NCI-H146 (cell line): ENCODE measurements at regions not wholly inside any gene's neighbourhood (a gene's known extent, or its start where the extent isn't known, plus 50 kb on each side); places are given as distances from the start of the nearest gene placed in this dataset.
"Not testable (repeated sequence)": the region's sequence is repeated elsewhere in the genome, so short reads cannot be mapped to it uniquely, and the experiment has no call there.

ENCODE experiments used
- DNase-seq: peaks from one replicate; lab custom pipeline; 2025; lab: John Stamatoyannopoulos, UW

- no peak for DNase-seq
Observed at GRCh38 chr15:57881361-57881760, 174.8 kb downstream of the POLR2M start.

- DNase-seq: no peak
Observed at GRCh38 chr15:57881972-57882371, 175.5 kb downstream of the POLR2M start.

- no peak for DNase-seq
Observed at GRCh38 chr15:57883701-57884100, 177.2 kb downstream of the POLR2M start.

GRCh38 chr15:57884936-57885335 lies 178.4 kb downstream of the POLR2M start:
- DNase-seq: no peak

- DNase-seq: no peak
Observed at GRCh38 chr15:57885435-57885834, 178.9 kb downstream of the POLR2M start.

GRCh38 chr15:57887825-57888224 lies 177.7 kb downstream of the ALDH1A2 start:
- DNase-seq: no peak

GRCh38 chr15:57890351-57890750 lies 175.2 kb downstream of the ALDH1A2 start:
- DNase-seq: no peak

GRCh38 chr15:57890878-57891277 lies 174.6 kb downstream of the ALDH1A2 start:
- DNase-seq: no peak

GRCh38 chr15:57892181-57892580 lies 173.3 kb downstream of the ALDH1A2 start:
- no peak for DNase-seq

GRCh38 chr15:57893040-57893439 lies 172.5 kb downstream of the ALDH1A2 start:
- DNase-seq: no peak

- DNase-seq: no peak
Observed at GRCh38 chr15:57895291-57895690, 170.2 kb downstream of the ALDH1A2 start.

- no peak for DNase-seq
Observed at GRCh38 chr15:57896114-57896513, 169.4 kb downstream of the ALDH1A2 start.

GRCh38 chr15:57896899-57897298 lies 168.6 kb downstream of the ALDH1A2 start:
- DNase-seq: not testable (repeated sequence)

GRCh38 chr15:57897870-57898269 lies 167.6 kb downstream of the ALDH1A2 start:
- DNase-seq: no peak

GRCh38 chr15:57902155-57902554 lies 163.4 kb downstream of the ALDH1A2 start:
- DNase-seq: no peak
